Caco-2 (cell line): ENCODE measurements at regions not wholly inside any gene's neighbourhood (a gene's known extent, or its start where the extent isn't known, plus 50 kb on each side); places are given as distances from the start of the nearest gene placed in this dataset.

Source experiments
- BruUV-seq: library from RNA; stranded (reverse); fragments of 400-500 nt; replicated peaks from 2 replicates; lab custom pipeline; 2021; lab: Mats Ljungman, UMichigan
- CTCF ChIA-PET: fragments of 300-600 bp; sonication (Branson Sonifier 250); formaldehyde crosslinking; loops from one replicate; lab custom pipeline; 2022; ENCODE audit warnings: antibody characterized with exemption; lab: Charles Lee
- POLR2A ChIA-PET: fragments of 300-600 bp; sonication (Branson Sonifier 250); formaldehyde crosslinking; loops from one replicate; lab custom pipeline; 2022; ENCODE audit warnings: antibody characterized with exemption; lab: Charles Lee
- DNase-seq, 2 experiments: peaks; one replicate each; pipeline versions ENCODE4 v3.0.0 to v3.0.0-alpha.2; 2020 to 2022
- H3K27me3 ChIP-seq: replicated peaks from 2 replicates; pipeline ENCODE4 v1.6.0; 2011; ENCODE audit warnings: low read length; ENCODE audit not compliant: control insufficient read depth, insufficient read depth
- H3K36me3 ChIP-seq: 2 replicates; pipeline ENCODE4 v1.5.1; 2011; ENCODE audit warnings: low read length; ENCODE audit not compliant: control insufficient read depth, insufficient read depth
- H3K4me1 ChIP-seq: fragments of 250-450 bp; sonication (Bioruptor Pico); 2 replicates; pipeline ENCODE4 v1.5.1; 2020; ENCODE audit warnings: mild to moderate bottlenecking
- H3K4me3 ChIP-seq: 2 replicates; pipeline ENCODE4 v1.5.1; 2011; ENCODE audit warnings: low read depth, mild to moderate bottlenecking, control low read depth, low read length
- H3K9me3 ChIP-seq: fragments of 250-450 bp; sonication (Bioruptor Pico); 2 replicates; pipeline ENCODE4 v1.5.1; 2020; ENCODE audit warnings: mild to moderate bottlenecking, moderate library complexity
- H3K27ac Mint-ChIP-seq: one replicate; pipeline ENCODE4 v1.8.0; 2022; ENCODE audit warnings: mixed read lengths; ENCODE audit not compliant: unreplicated experiment
- H3K27me3 Mint-ChIP-seq: one replicate; pipeline ENCODE4 v1.8.0; 2022; ENCODE audit warnings: mixed read lengths; ENCODE audit not compliant: insufficient read depth, unreplicated experiment
- H3K36me3 Mint-ChIP-seq: one replicate; pipeline ENCODE4 v1.8.0; 2022; ENCODE audit warnings: mild to moderate bottlenecking, mixed read lengths; ENCODE audit not compliant: insufficient read depth, unreplicated experiment
- H3K4me1 Mint-ChIP-seq: one replicate; pipeline ENCODE4 v1.8.0; 2022; ENCODE audit warnings: low read depth, mixed read lengths; ENCODE audit not compliant: unreplicated experiment
- H3K4me3 Mint-ChIP-seq: one replicate; pipeline ENCODE4 v1.8.0; 2022; ENCODE audit warnings: mild to moderate bottlenecking, moderate library complexity, mixed read lengths; ENCODE audit not compliant: unreplicated experiment
- H3K9me3 Mint-ChIP-seq: one replicate; pipeline ENCODE4 v1.8.0; 2022; ENCODE audit warnings: mixed read lengths; ENCODE audit not compliant: unreplicated experiment
- CTCF ChIP-seq, 2 experiments: fragments of 200-600 bp in 1 of 2; IDR thresholded peaks; 1 replicate in 1 of 2; 2 replicates in 1 of 2; pipeline versions ENCODE4 v1.5.1 to v1.8.0; 2011 to 2022; ENCODE audit warnings: antibody characterized with exemption in 1 of 2, control low read depth in 1 of 2, inconsistent platforms in 1 of 2, low read depth in 1 of 2, low read length in 1 of 2, mild to moderate bottlenecking in 1 of 2, moderate library complexity in 1 of 2; ENCODE audit not compliant: insufficient read depth in 1 of 2, severe bottlenecking in 1 of 2, unreplicated experiment in 1 of 2
- intact Hi-C: fragments of 100-400 bp; cut with micrococcal nuclease; formaldehyde crosslinking; loops from one replicate; pipeline ENCODE4 v1.10.0; 2022; ENCODE audit not compliant: unreplicated experiment

- H3K4me3 ChIP-seq: no peak overlapping the region
- no peaks in the 10 kb centered on the region for H3K9me3 Mint-ChIP-seq
- no peaks in the 10 kb centered on the region; the same call in 1 of the 2 replicates for H3K9me3 ChIP-seq
- no peaks in the 10 kb centered on the region for H3K4me1 ChIP-seq
- intact Hi-C loops: no loop called here
- TF ChIP-seq CTCF (IDR thresholded peaks at IDR 0.05; ENCODE audit: insufficient read depth in 1 of 2, low read depth in 1 of 2, low read length in 1 of 2, severe bottlenecking in 1 of 2, unreplicated experiment in 1 of 2): no peak
- no peaks in the 10 kb centered on the region for H3K4me1 Mint-ChIP-seq
- no TSS peak for BruUV-seq
- no peak for DNase-seq
- no peak overlapping the region for H3K27ac Mint-ChIP-seq
- CTCF ChIA-PET: no interaction called here
- H3K36me3 ChIP-seq: no peaks in the 10 kb centered on the region
- POLR2A ChIA-PET: no interaction called here
- no peak overlapping the region for H3K4me3 Mint-ChIP-seq
- no peaks in the 10 kb centered on the region for H3K36me3 Mint-ChIP-seq
- no peaks in the 10 kb centered on the region for H3K27me3 ChIP-seq
- H3K27me3 Mint-ChIP-seq: peaks cover 20% of the 10 kb centered on the region
Measured at GRCh38 chr13:111511805-111512504, 191.5 kb downstream of the TEX29 start.

DNA sequence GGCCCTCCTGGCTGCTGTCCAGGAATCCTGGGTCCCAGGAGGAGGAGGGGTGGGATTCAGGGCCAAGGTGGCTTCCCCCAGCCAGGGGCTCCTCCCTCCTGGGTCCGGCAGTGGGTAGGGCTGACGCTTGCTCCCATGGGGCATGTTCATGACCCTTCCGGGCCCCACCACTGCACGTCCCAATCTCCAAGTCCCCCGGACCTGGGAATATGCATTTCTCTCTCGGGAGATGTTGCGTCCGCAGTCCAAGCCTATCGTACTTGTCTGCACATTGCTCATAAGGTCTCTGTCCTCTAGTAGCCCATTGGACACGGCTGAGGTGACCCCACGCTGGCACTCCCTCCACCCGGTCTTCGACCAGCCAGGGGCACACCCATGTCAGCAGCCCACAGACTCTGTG lies 192.3 kb downstream of the TEX29 start:
- ChIA-PET CTCF (no interaction called here), POLR2A (no interaction called here)
- Histone ChIP-seq H3K36me3 (no peaks in the 10 kb centered on the region), H3K4me3 (no peak overlapping the region), H3K27me3 (no peaks in the 10 kb centered on the region), H3K9me3 (no peaks in the 10 kb centered on the region; the same call in 1 of the 2 replicates), H3K4me1 (no peaks in the 10 kb centered on the region)
- TF ChIP-seq CTCF (IDR thresholded peaks at IDR 0.05; ENCODE audit: insufficient read depth in 1 of 2, low read depth in 1 of 2, low read length in 1 of 2, severe bottlenecking in 1 of 2, unreplicated experiment in 1 of 2): no peak
- H3K9me3 Mint-ChIP-seq: no peaks in the 10 kb centered on the region
- DNase-seq: no peak
- no peaks in the 10 kb centered on the region for H3K4me1 Mint-ChIP-seq
- no peak overlapping the region for H3K27ac Mint-ChIP-seq
- BruUV-seq: no TSS peak
- intact Hi-C loops: no loop called here
- H3K27me3 Mint-ChIP-seq: peaks cover 20% of the 10 kb centered on the region
- no peaks in the 10 kb centered on the region for H3K36me3 Mint-ChIP-seq
- no peak overlapping the region for H3K4me3 Mint-ChIP-seq

- no peak for DNase-seq
- no peak for TF ChIP-seq CTCF (IDR thresholded peaks at IDR 0.05; ENCODE audit: insufficient read depth in 1 of 2, low read depth in 1 of 2, low read length in 1 of 2, severe bottlenecking in 1 of 2, unreplicated experiment in 1 of 2)
- no peaks in the 10 kb centered on the region for H3K27me3 ChIP-seq
- ChIA-PET POLR2A (no interaction called here), CTCF (no interaction called here)
- Mint-ChIP-seq H3K36me3 (no peaks in the 10 kb centered on the region), H3K9me3 (no peaks in the 10 kb centered on the region), H3K4me3 (no peak overlapping the region), H3K27ac (no peak overlapping the region), H3K27me3 (peaks cover 20% of the 10 kb centered on the region), H3K4me1 (no peaks in the 10 kb centered on the region)
- H3K4me3 ChIP-seq: no peak overlapping the region
- no peaks in the 10 kb centered on the region for H3K36me3 ChIP-seq
- H3K9me3 ChIP-seq: no peaks in the 10 kb centered on the region; the same call in 1 of the 2 replicates
- intact Hi-C loops: no loop called here
- no TSS peak for BruUV-seq
- H3K4me1 ChIP-seq: no peaks in the 10 kb centered on the region
Measured at GRCh38 chr13:111513766-111514609, 193.5 kb downstream of the TEX29 start.
